ENCODE measurements at regions not wholly inside any gene's neighbourhood (a gene's known extent, or its start where the extent isn't known, plus 50 kb on each side); places are given as distances from the start of the nearest gene placed in this dataset.

GRCh38 chr18:24530630-24531111 lies 70.2 kb downstream of the HRH4 start:
- DNase-seq: peak; percentile 69

- no peak for DNase-seq
Measured at GRCh38 chr18:24534271-24534670, 73.8 kb downstream of the HRH4 start.

- no peak for DNase-seq
Measured at GRCh38 chr18:24534737-24535136, 74.3 kb downstream of the HRH4 start.

GRCh38 chr18:24535527-24536295 lies 75.3 kb downstream of the HRH4 start:
- DNase-seq: no peak

GRCh38 chr18:24536326-24536725 lies 75.9 kb downstream of the HRH4 start:
- no peak for DNase-seq

GRCh38 chr18:24536834-24537233 lies 76.4 kb downstream of the HRH4 start:
- DNase-seq: no peak

GRCh38 chr18:24538414-24539264 lies 78.2 kb downstream of the HRH4 start:
- DNase-seq: no peak

GRCh38 chr18:24539866-24540617 lies 79.6 kb downstream of the HRH4 start:
- DNase-seq: no peak

GRCh38 chr18:24540896-24541295 lies 80.5 kb downstream of the HRH4 start:
- no peak for DNase-seq

- no peak for DNase-seq
Measured at GRCh38 chr18:24543086-24543794, 82.8 kb downstream of the HRH4 start.

- no peak for DNase-seq
Measured at GRCh38 chr18:24543795-24544498, 83.5 kb downstream of the HRH4 start.

GRCh38 chr18:24544949-24545348 lies 84.5 kb downstream of the HRH4 start:
- DNase-seq: no peak

GRCh38 chr18:24545651-24546050 lies 85.2 kb downstream of the HRH4 start:
- no peak for DNase-seq

GRCh38 chr18:24546307-24546706 lies 85.9 kb downstream of the HRH4 start:
- no peak for DNase-seq

- DNase-seq: no peak
Measured at GRCh38 chr18:24548583-24548982, 88.1 kb downstream of the HRH4 start.

GRCh38 chr18:24552218-24552617 lies 91.8 kb downstream of the HRH4 start:
- no peak for DNase-seq

- no peak for DNase-seq
Measured at GRCh38 chr18:24553571-24554285, 93.3 kb downstream of the HRH4 start.

GRCh38 chr18:24558403-24558802 lies 98.0 kb downstream of the HRH4 start:
- DNase-seq: no peak

GRCh38 chr18:24559526-24559925 lies 99.1 kb downstream of the HRH4 start:
- DNase-seq: no peak

GRCh38 chr18:24560511-24560981 lies 100.1 kb downstream of the HRH4 start:
- DNase-seq: peak; percentile 96

GRCh38 chr18:24561369-24561965 lies 101.0 kb downstream of the HRH4 start:
- DNase-seq: no peak
